ENCODE measurements at regions not wholly inside any gene's neighbourhood (a gene's known extent, or its start where the extent isn't known, plus 50 kb on each side); places are given as distances from the start of the nearest gene placed in this dataset.

DNA sequence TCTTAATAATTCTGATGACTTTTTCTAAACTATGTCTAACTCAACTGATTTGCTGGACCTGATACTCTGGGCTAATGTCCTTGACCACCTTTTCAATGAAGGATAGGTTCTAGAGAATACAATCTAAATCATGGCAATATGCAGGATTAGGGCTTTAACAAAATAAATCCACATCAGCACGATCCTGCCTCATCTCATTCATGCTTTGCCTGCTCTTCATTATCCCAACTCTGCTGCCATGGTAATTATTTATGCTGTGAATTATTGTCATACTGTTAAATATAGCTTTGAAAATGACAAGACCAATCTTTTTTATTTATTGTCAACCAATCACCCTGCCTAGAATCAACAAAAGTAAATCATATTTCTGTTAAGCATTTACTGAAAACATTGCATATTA lies 2176.7 kb upstream of the AGA start:
- no peak overlapping the region for H3K4me3 ChIP-seq (ENCODE audit: low read depth, low read length)
- TF ChIP-seq, protein P1, sequence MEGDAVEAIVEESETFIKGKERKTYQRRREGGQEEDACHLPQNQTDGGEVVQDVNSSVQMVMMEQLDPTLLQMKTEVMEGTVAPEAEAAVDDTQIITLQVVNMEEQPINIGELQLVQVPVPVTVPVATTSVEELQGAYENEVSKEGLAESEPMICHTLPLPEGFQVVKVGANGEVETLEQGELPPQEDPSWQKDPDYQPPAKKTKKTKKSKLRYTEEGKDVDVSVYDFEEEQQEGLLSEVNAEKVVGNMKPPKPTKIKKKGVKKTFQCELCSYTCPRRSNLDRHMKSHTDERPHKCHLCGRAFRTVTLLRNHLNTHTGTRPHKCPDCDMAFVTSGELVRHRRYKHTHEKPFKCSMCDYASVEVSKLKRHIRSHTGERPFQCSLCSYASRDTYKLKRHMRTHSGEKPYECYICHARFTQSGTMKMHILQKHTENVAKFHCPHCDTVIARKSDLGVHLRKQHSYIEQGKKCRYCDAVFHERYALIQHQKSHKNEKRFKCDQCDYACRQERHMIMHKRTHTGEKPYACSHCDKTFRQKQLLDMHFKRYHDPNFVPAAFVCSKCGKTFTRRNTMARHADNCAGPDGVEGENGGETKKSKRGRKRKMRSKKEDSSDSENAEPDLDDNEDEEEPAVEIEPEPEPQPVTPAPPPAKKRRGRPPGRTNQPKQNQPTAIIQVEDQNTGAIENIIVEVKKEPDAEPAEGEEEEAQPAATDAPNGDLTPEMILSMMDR (IDR thresholded peaks at IDR 0.05; ENCODE audit: insufficient read depth, low read depth, low read length) = no peak
- no peak for DNase-seq (ENCODE audit: low read depth)

DNA sequence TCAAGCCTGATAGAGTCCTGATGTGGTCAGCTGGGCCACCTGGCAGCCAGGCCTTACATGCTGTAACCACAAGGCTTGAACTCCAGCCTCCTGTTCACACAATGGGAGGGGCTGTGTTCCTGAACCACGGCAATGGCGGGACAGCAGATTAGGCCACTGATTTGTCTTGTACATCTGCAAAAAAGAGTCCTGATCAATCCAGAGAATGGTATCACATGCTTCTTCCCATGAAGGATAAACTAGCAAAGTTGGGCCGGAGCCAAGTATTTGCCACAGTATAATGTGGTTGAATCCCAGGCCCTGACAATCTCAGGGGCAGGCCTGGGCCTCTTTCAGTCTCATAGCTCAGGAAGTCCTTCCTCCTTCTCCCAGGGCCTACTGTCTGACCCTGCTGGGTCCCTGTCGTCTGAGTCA lies 2182.5 kb upstream of the AGA start:
- TF ChIP-seq, protein P1 (IDR thresholded peaks at IDR 0.05; ENCODE audit: insufficient read depth, low read depth, low read length) = no peak
- no peak overlapping the region for H3K4me3 ChIP-seq (ENCODE audit: low read depth, low read length)
- no peak for DNase-seq (ENCODE audit: low read depth)

DNA sequence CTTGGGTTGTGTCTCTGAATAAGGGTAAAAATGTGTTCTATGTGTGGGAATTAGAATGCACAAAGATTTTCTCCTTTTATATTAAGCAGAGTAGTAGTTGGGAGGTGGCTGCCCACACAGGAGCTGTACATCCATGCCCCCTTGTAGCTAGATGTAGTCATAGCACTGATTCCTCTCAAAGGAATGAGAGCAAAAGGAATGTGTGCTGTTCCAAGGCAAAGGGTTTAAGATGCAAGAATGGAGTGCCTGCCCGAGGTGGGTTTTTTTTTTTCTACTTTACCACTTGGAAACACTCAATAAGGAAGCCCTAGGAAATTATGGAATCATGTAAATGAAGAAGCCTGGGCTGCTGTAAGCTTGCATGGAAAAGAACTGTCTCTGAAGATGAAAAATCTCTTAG lies 2183.2 kb upstream of the AGA start:
- no peak overlapping the region for H3K4me3 ChIP-seq (ENCODE audit: low read depth, low read length)
- TF ChIP-seq, protein P1 (IDR thresholded peaks at IDR 0.05; ENCODE audit: insufficient read depth, low read depth, low read length) = no peak
- no peak for DNase-seq (ENCODE audit: low read depth)

DNA sequence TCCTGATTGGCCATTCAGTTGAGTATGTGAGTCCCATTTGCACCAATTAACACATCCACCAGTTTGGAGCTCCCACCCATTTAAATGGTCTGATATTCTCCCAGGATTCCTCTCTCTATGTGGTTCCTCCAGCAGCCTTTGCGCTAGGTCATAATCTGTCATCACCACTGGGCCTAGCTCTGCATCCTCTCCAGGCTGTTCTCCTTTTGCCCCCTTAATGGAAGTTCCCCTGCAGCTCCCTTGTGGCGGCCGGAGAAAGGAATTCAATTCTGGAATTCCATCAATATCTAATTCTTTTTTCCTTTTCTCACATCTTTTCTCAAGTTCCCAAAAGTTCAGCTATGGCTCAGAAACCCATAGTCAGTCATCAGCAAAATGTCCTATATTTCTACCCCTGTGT lies 2184.4 kb upstream of the AGA start:
- TF ChIP-seq, protein P1 (IDR thresholded peaks at IDR 0.05; ENCODE audit: insufficient read depth, low read depth, low read length) = no peak
- H3K4me3 ChIP-seq (ENCODE audit: low read depth, low read length) = no peak overlapping the region
- no peak for DNase-seq (ENCODE audit: low read depth)

DNA sequence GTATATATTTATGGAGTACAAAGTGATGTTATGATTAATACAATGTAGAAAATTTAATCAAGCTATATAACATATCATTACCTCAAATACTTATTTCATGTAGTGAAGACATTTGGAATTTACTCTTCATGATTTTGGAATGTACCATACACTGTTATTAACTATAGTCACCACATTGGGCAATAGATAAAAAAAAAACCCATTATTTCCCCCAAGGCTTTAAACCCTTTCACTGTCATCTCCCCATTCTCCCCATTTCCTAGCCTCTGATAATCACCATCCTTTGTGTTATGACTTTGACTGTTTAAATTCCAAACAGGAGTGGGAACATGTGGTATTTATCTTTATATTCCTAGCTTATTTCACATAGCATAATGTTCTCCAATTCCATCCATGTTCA lies 2189.1 kb upstream of the AGA start:
- no peak overlapping the region for H3K4me3 ChIP-seq (ENCODE audit: low read depth, low read length)
- TF ChIP-seq, protein P1 (IDR thresholded peaks at IDR 0.05; ENCODE audit: insufficient read depth, low read depth, low read length) = no peak
- no peak for DNase-seq (ENCODE audit: low read depth)

DNA sequence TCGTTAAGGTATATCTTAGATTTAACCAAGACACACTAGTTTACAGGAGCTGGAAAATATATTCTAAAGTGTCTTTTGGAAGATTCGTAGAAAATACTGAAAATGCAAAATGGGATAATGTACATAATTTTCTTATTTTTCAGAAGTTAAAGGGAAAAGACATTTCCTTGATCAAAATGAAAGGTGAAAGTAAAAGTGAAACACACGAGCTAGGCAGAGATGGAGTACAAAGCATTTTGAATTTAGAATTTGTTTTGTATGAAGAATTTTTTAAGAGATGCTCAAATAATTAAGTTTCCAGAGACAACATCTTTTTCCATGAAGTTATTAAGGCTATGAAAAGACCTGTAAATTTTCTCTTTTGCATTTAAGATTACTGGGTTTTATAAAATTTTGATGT lies 2192.6 kb upstream of the AGA start:
- DNase-seq (ENCODE audit: low read depth) = no peak
- no peak overlapping the region for H3K4me3 ChIP-seq (ENCODE audit: low read depth, low read length)
- TF ChIP-seq, protein P1 (IDR thresholded peaks at IDR 0.05; ENCODE audit: insufficient read depth, low read depth, low read length) = no peak

DNA sequence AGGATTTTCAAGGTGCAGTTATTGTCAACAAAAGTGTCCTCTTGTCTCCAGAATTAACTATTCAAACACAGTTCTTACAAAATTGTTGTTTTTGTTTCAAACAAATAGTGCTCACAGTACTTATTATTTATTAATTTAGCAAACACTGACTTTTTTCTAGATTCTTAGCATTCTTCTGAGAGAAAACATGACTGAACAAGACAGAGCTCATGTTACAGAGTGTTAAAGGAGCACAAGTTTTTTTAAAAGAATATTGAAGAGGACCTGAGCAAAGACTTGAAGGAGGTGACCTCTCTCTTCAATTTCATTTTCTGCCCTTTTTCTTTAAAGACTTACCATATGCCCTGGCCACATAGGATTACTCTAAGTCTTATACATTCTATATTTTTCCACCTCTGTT lies 2220.3 kb upstream of the AGA start:
- TF ChIP-seq, protein P1 (IDR thresholded peaks at IDR 0.05; ENCODE audit: insufficient read depth, low read depth, low read length) = no peak
- H3K4me3 ChIP-seq (ENCODE audit: low read depth, low read length) = no peak overlapping the region
- no peak for DNase-seq (ENCODE audit: low read depth)
